ENCODE measurements at regions not wholly inside any gene's neighbourhood (a gene's known extent, or its start where the extent isn't known, plus 50 kb on each side); places are given as distances from the start of the nearest gene placed in this dataset.
"Not testable (repeated sequence)": the region's sequence is repeated elsewhere in the genome, so short reads cannot be mapped to it uniquely, and the experiment has no call there.

GRCh38 chr18:60895181-60895580 is 438.0 kb upstream of the CDH20 start:
- DNase-seq, result no peak

DNA sequence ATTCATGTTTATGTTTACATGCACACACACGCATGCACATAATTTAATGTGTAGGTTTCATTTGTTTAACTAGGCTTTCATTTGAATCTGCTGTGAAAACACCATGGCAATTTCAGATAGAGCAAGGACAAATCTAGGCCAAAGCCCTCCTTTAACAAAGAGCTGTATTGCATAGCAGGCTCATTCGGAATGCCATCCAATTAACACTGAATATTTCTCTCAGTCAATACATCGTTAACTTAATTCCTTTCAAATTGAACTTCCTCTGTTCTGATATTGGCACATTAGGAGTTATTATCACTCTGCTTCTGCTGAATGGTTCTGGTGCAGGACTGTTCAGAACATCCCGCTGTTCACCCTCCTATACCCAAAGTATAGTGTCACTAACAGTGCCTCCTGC is 435.1 kb upstream of the CDH20 start:
- DNase-seq, result no peak

DNA sequence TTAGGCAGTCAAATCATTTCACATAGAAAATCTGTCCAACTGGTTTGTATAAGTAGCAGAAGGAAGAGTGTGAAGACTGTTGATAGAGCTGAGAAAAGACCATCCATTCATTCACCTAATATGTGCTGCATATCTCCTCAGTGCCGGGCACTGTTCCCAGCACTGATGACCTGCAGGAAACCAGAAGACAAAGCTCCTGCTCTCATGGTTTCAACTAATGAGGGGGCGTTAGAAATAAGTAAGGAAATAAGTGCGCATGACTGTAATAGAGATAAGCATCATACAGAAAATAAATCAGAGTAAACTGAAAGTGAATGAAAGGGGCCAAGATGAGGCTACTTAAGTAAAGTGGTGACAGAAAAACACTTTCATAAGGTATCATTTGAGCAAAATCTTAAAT is 427.5 kb upstream of the CDH20 start:
- DNase-seq, result peak; percentile 91

- no peak for DNase-seq
Measured at GRCh38 chr18:60910534-60910933, 422.7 kb upstream of the CDH20 start.

GRCh38 chr18:60911504-60911903 is 421.7 kb upstream of the CDH20 start:
- no peak for DNase-seq

GRCh38 chr18:60915160-60915559 is 418.1 kb upstream of the CDH20 start:
- DNase-seq, result no peak

DNA sequence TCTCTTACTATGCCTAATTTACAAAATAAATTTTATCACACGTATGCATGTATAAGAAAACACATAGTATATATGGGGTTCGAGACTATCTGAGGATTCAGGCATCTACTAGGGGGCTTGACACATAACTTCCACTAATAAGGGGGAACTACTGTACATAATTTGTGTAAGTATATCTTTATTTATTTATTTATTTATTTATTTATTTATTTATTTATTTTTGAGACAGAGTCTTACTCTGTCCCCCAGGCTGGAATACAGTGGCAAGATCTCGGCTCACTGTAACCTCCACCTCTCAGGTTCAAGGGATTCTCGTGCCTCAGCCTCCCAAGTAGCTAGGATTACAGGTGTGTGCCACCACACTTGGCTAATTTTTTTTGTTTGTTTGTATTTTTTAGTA is 414.4 kb upstream of the CDH20 start:
- not testable (repeated sequence) for DNase-seq

DNA sequence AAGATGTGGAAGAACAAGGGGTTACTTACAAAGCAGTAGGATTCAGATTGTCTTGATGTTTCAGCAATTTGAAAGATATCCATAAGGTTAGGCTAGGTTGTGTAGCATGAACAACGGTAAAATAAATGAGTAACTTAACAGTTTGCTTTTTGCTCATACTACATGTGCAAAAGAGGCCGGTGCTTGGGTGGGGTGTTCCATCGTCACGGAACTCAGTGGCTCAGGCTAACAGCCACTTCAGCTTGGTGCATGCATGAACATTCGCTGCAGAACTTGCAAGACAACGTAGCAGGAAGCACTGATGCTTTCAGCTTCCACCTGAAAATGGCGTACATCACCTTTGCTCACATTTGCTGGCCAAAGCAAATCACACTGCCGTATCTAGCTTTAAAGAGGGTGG is 407.3 kb upstream of the CDH20 start:
- DNase-seq, result no peak

GRCh38 chr18:60929966-60930365 is 403.3 kb upstream of the CDH20 start:
- DNase-seq, result no peak

GRCh38 chr18:60935041-60935910 is 398.0 kb upstream of the CDH20 start:
- no peak for DNase-seq

- peak; percentile 67 for DNase-seq
Measured at GRCh38 chr18:60936101-60936500, 397.1 kb upstream of the CDH20 start.

DNA sequence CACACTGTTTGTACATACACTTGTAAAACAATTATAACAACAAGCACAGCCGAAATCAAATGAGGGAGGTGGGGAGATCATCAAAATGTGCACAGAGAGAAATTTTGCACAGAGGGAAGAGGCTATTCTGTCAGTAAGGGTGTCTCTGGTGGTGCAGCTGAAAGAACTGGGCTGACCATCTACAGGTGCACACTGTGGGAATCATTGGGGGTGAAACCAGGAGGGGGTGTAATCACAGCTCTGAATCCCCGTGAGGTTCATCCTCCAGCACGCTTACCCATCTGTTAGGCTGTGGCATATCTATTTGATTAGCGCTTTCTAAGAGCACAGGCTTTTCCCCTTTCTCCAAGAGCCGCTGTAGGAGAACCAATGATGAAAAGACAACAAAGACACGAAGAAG is 389.9 kb upstream of the CDH20 start:
- DNase-seq, result no peak

DNA sequence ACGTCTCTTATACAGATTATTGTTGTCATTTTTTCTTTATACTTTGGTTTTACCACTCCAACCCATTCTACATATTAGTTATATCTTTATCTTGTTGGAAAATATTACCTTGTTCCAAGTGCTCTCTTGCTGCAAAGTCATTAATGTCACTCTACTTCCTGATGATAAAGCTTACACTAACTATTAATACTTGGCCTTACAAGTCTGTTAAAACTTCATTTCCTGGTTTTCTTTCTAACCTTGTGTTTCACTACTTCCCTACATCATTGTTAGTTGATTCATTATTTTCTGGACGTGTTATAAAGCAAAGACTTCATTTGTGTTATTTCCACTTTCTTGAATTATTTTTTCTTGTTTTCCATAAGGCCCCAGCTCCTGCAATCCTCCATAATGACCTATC is 382.6 kb upstream of the CDH20 start:
- DNase-seq, result peak; percentile 10

DNA sequence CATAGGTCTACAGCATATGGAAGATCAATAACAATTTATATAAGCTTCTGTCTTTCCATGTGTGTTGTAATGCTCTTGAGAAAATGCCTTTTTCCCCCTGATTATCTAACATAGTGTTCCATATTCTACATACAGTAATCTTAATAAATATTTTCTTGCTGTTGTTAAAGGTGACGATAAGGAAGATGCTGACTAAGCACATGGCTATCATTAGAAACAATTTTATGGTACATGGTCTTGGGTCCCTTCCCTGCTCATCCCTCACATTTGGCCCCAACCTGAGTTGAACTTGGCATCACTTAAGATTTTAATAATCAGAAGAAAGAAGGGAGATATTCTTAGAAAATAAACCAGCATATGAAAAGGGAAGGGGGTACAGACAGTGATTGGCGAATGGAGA is 382.1 kb upstream of the CDH20 start:
- no peak for DNase-seq

GRCh38 chr18:60962625-60963024 is 370.6 kb upstream of the CDH20 start:
- no peak for DNase-seq

GRCh38 chr18:60965856-60966255 is 367.4 kb upstream of the CDH20 start:
- DNase-seq, result peak; percentile 72

DNA sequence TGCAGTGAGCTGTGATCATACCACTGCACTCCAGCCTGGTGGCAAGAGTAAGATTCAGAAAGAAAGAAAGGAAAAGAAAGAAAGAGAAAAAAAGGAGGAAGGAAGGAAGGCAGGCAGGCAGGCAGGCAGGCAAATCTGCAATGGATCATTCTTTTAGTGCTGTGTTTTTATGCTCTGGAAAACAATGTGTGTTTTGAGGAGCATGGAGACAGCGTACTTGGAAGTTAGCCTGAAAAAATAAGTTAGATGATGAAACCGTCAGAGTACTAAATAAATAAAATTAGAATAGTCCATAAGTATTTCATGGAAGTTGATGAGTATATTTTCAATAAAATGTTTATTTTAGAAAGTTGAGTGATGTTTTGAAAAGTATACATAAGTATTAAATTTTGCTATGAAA is 366.4 kb upstream of the CDH20 start:
- DNase-seq, result peak; percentile 56

DNA sequence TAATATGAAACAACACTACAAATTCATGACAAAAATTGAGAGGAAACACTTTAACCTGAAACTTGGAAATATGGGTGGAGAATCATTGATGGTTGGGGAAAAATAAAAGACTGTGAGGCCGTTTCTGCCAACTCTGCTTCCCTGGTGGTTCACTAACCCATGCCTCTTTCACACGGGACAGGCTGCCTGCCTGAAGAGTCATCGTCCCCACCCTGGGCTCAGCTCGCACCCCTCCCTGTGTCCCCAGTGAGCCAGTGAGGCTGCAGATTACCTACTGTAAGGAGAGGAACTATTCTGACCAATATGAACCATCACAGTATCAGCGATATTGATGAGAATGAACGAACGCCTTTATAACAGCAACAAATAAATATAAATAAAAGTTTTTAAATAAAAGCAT is 357.8 kb upstream of the CDH20 start:
- DNase-seq, result no peak

DNA sequence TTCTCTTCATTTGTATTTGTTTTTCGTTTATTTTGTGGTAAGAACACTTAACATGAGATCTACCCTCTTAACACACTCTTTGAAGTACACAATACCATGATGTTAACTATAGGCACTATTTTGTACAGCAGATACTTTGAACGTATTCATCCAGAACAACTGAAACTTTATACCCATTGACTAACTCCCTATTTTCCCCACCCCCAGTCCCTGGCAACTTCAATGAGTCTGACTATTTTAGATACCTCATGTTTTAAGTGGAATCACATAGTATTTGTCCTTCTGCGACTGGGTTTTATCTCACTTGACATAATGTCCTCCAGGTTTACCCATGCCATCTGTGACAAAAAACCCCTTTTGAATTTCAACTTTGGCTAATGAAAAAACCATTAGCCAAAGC is 356.3 kb upstream of the CDH20 start:
- no peak for DNase-seq

DNA sequence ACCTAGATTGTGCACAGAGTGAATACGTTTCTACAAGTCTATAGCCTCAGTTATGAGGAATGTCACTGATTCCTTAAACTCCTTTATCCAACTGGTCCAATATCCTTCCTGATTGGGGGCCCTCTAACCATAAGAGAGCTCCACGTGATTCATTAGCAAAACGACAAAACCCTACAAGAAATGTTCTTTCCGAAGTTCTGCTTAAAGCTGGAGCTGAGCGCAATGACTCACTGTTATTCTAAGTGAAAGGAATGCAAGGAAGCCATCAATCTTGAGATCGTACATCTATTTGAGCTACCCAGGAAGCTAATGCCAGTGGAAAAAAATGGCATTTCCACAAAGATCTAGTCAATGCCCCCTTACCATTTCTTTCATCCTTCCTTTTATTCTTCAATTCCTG is 354.9 kb upstream of the CDH20 start:
- DNase-seq, result peak; percentile 95

GRCh38 chr18:60980422-60981005 is 352.7 kb upstream of the CDH20 start:
- no peak for DNase-seq

GRCh38 chr18:60981682-60982328 is 351.4 kb upstream of the CDH20 start:
- DNase-seq, result peak; percentile 38

GRCh38 chr18:60982329-60982695 is 350.9 kb upstream of the CDH20 start:
- peak; percentile 73 for DNase-seq

DNA sequence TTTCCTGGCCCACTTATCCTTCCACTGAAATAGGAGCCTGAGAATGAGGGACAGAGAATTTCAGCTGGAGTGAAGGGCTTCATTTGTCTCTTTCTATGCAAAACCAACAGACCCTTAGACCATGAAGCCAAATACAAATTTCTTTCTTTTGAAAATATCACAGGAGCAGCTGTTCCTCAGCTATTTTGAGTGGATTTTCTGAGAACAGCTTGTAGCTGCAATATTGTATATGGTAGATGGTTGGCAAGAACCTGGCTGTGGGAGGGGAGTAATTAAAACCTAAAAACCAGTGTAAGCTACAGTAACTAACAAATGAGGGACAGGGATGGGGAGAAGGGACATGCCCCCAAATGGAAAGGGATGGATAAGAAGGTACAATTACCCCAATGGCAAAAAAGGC is 350.3 kb upstream of the CDH20 start:
- no peak for DNase-seq

All from dermis blood vessel endothelial cell (primary cell).